HG03575 (cell line): ENCODE measurements at regions not wholly inside any gene's neighbourhood (a gene's known extent, or its start where the extent isn't known, plus 50 kb on each side); places are given as distances from the start of the nearest gene placed in this dataset.
"Not testable (repeated sequence)": the region's sequence is repeated elsewhere in the genome, so short reads cannot be mapped to it uniquely, and the experiment has no call there.

Experiments used
- ATAC-seq: cut with Tn5 transposase; IDR thresholded peaks from one replicate; pipeline ENCODE4 v1.9.1; 2021; ENCODE audit not compliant: unreplicated experiment, insufficient number of reproducible peaks, low FRiP score; ENCODE audit errors: extremely low read depth

GRCh38 chr11:15300341-15300740, 185.6 kb downstream of the INSC start:
- ATAC-seq = no peak

- ATAC-seq = no peak
Observed at GRCh38 chr11:15307619-15308024, 192.9 kb downstream of the INSC start.

GRCh38 chr11:15308840-15309239, 194.1 kb downstream of the INSC start:
- no peak for ATAC-seq

GRCh38 chr11:15309296-15309695, 194.6 kb downstream of the INSC start:
- no peak for ATAC-seq

- no peak for ATAC-seq
Observed at GRCh38 chr11:15313862-15314261, 199.1 kb downstream of the INSC start.

GRCh38 chr11:15318814-15319213, 204.1 kb downstream of the INSC start:
- no peak for ATAC-seq

GRCh38 chr11:15326520-15326919, 211.8 kb downstream of the INSC start:
- ATAC-seq = no peak

GRCh38 chr11:15327786-15328231, 213.1 kb downstream of the INSC start:
- no peak for ATAC-seq

- no peak for ATAC-seq
Observed at GRCh38 chr11:15333407-15333806, 218.7 kb downstream of the INSC start.

GRCh38 chr11:15334766-15335165, 220.0 kb downstream of the INSC start:
- ATAC-seq = no peak

GRCh38 chr11:15336021-15336420, 221.3 kb downstream of the INSC start:
- ATAC-seq = no peak

- no peak for ATAC-seq
Observed at GRCh38 chr11:15339302-15339701, 224.6 kb downstream of the INSC start.

GRCh38 chr11:15341587-15341986, 226.9 kb downstream of the INSC start:
- ATAC-seq = no peak

- no peak for ATAC-seq
Observed at GRCh38 chr11:15342163-15342562, 227.4 kb downstream of the INSC start.

- no peak for ATAC-seq
Observed at GRCh38 chr11:15346907-15347306, 232.2 kb downstream of the INSC start.

- ATAC-seq = no peak
Observed at GRCh38 chr11:15347969-15348734, 233.4 kb downstream of the INSC start.

GRCh38 chr11:15349413-15349812, 234.7 kb downstream of the INSC start:
- ATAC-seq = no peak

GRCh38 chr11:15361316-15361715, 246.6 kb downstream of the INSC start:
- ATAC-seq = no peak

- not testable (repeated sequence) for ATAC-seq
Observed at GRCh38 chr11:15365286-15365685, 250.6 kb downstream of the INSC start.

- ATAC-seq = no peak
Observed at GRCh38 chr11:15367695-15368094, 253.0 kb downstream of the INSC start.
